Vagina (tissue), 2 donors: ENCODE measurements at regions not wholly inside any gene's neighbourhood (a gene's known extent, or its start where the extent isn't known, plus 50 kb on each side); places are given as distances from the start of the nearest gene placed in this dataset.

ENCODE experiments used
- DNase-seq, 2 donors: peaks; one replicate each; pipeline ENCODE4 v3.0.0-alpha.2; 2017; ENCODE audit errors: extremely low spot score in 2 of 2
- H3K27ac ChIP-seq: fragments of 200-600 bp; sonication (generic); one replicate; pipeline ENCODE4 v1.5.1; 2019
- H3K27me3 ChIP-seq: fragments of 200-600 bp; sonication (generic); one replicate; pipeline ENCODE4 v1.5.1; 2019
- H3K36me3 ChIP-seq, 2 donors: fragments of 200-600 bp; sonication (generic); one replicate each; pipeline ENCODE4 v1.5.1; 2017 to 2019
- H3K4me1 ChIP-seq: fragments of 200-600 bp; sonication (generic); one replicate; pipeline ENCODE4 v1.5.1; 2019
- H3K4me3 ChIP-seq, 2 donors: fragments of 200-600 bp; sonication (generic); 1 replicate in 1 of 2; 2 replicates in 1 of 2; pipeline ENCODE4 v1.5.1; 2016 to 2019
- H3K9me3 ChIP-seq: fragments of 200-600 bp; sonication (generic); one replicate; pipeline ENCODE4 v1.5.1; 2019
- CTCF ChIP-seq, 3 experiments: fragments of 450-650 bp in 2 of 3; fragments of 200-600 bp in 1 of 3; sonication (generic) in 1 of 3; IDR thresholded peaks; one replicate each; pipeline ENCODE4 v1.5.1; 2017 to 2019; ENCODE audit warnings: antibody characterized with exemption in 3 of 3, mild to moderate bottlenecking in 2 of 3, moderate library complexity in 2 of 3
- POLR2A ChIP-seq, 2 donors: fragments of 450-650 bp; IDR thresholded peaks; one replicate each; pipeline ENCODE4 v1.6.1; 2017; ENCODE audit warnings: antibody characterized with exemption in 2 of 2, mild to moderate bottlenecking in 2 of 2, moderate library complexity in 2 of 2
- POLR2AphosphoS5 ChIP-seq, 2 donors: sonication (generic); formaldehyde crosslinking; IDR thresholded peaks; one replicate each; pipeline ENCODE4 v1.9.0; 2017; ENCODE audit warnings: antibody characterized with exemption in 2 of 2, mild to moderate bottlenecking in 2 of 2, low read depth in 1 of 2; ENCODE audit not compliant: insufficient read depth in 1 of 2
- intact Hi-C: fragments of 100-400 bp; cut with DNase I; formaldehyde crosslinking; loops from one replicate; pipeline ENCODE4 v1.15.1; 2023

DNA sequence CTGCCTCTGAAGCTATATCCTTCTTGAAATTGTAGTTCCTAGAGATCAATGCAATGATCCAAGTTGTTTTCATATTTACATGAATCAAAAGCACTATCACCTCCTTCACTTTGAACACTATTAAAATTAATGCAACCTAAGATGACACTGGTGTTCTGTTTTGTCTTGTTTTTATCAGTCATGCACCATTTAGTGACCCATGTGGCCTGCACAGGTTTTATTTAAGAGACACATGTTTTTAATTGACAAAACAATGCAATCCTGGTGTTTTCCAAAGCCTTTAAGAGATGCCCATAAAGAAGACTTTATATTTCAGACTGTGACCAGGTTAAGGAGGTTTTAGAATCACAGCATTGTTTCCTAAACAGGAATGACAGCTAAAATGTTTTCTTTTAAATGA lies 177.5 kb downstream of the FAM181B start:
- Histone ChIP-seq H3K9me3 (no peaks in the 10 kb centered on the region), H3K27me3 (no peaks in the 10 kb centered on the region), H3K36me3 (no peaks in the 10 kb centered on the region), H3K4me3 (no peak overlapping the region), H3K4me1 (no peaks in the 10 kb centered on the region), H3K27ac (no peak overlapping the region)
- intact Hi-C loops: no loop called here
- DNase-seq: no peak
- TF ChIP-seq CTCF (IDR thresholded peaks at IDR 0.05) (no peak), POLR2A (IDR thresholded peaks at IDR 0.05) (no peak), POLR2AphosphoS5 (IDR thresholded peaks at IDR 0.05; ENCODE audit: insufficient read depth in 1 of 2, low read depth in 1 of 2) (no peak)

DNA sequence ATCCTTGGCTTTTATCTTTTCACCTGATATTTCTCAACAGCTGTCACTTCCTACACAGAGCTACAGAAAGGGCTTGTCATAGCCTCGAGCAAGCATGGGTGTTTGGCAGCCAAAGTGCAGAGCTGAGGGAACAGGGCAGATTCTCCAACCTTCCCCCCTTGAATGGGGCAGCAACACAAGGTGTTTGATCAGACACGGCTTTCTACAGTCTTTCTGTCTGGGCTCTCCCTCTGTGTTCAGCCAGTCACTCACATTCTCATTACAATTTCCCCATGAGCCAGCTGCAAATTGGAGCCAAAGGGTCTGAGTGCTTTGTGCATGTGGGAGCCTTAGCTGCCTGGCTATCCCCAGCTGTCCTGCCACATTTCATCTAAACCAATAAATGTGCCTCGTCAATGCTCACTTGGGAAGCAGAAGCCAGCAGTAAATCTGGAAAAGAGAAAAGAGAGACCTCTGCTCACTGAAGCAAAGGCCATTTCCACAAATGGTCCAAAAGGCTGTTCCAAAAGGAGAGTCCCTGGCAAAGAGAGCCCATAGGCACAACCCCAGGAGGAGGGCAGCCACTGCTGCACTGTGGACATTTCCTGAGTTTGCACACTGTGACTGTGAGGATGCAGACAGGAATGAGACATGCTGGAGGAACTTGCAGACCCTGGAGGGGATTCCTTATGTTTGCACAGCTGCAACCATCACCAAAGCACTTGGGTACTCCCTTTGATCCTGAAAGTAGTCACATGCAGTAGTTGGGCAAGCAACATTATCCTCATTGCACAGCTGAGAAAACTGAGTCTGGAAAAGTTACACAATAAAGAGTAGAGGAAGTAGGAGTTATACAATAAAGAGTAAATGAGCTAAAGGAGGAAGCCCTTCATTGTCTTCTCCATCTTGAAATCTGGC lies 186.8 kb downstream of the FAM181B start:
- H3K4me1 ChIP-seq: no peaks in the 10 kb centered on the region
- TF ChIP-seq CTCF (IDR thresholded peaks at IDR 0.05): no peak
- no peak for TF ChIP-seq POLR2AphosphoS5 (IDR thresholded peaks at IDR 0.05; ENCODE audit: insufficient read depth in 1 of 2, low read depth in 1 of 2)
- TF ChIP-seq POLR2A (IDR thresholded peaks at IDR 0.05): no peak
- H3K27ac ChIP-seq: no peak overlapping the region
- H3K36me3 ChIP-seq: no peaks in the 10 kb centered on the region
- no peaks in the 10 kb centered on the region for H3K9me3 ChIP-seq
- intact Hi-C loops: no loop called here
- no peaks in the 10 kb centered on the region for H3K27me3 ChIP-seq
- H3K4me3 ChIP-seq: no peak overlapping the region
- no peak for DNase-seq

DNA sequence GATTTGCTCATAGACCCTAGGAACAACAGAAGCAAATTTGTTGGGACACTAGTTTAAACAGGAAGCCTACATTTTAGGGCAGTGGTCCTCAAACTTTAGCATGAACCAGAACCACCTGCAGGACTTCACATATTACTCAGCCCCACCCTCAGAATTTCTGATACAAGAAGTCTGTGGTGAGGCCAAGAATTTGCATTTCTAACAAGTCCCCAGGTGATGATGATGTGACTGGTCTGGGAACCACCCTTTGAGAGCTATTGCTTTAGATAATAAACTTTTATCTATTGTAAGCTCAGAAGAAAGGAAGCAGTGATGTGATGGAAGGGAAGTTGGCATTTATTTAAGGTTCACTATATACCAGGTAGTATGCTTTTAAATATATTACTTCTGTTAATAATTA lies 194.0 kb downstream of the FAM181B start:
- Histone ChIP-seq H3K27ac (no peak overlapping the region), H3K9me3 (no peaks in the 10 kb centered on the region), H3K36me3 (no peaks in the 10 kb centered on the region), H3K4me1 (no peaks in the 10 kb centered on the region), H3K4me3 (no peak overlapping the region), H3K27me3 (no peaks in the 10 kb centered on the region)
- no peak for TF ChIP-seq POLR2AphosphoS5 (IDR thresholded peaks at IDR 0.05; ENCODE audit: insufficient read depth in 1 of 2, low read depth in 1 of 2)
- TF ChIP-seq CTCF (IDR thresholded peaks at IDR 0.05): no peak
- TF ChIP-seq POLR2A (IDR thresholded peaks at IDR 0.05): no peak
- DNase-seq: no peak
- intact Hi-C loops: no loop called here

DNA sequence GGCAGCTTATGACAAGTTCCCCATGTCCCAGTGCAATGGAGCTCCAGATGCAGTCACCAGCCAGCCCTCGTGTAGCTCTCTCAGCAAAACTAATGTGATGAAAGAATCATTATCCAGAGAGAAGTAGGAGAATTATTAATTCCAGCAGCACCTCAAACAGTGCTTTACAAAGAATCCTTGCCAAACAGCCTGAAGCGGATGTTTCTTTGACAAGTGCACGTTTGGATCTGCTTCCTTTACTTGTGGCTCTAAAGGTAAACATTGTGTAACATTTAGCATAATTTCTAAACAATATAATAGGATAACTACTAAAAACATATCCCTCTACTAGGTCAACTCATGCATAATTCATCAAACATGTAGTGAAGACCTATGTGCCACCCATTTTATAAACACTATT lies 197.0 kb downstream of the FAM181B start:
- H3K9me3 ChIP-seq: no peaks in the 10 kb centered on the region
- no peak overlapping the region for H3K27ac ChIP-seq
- no peak for TF ChIP-seq CTCF (IDR thresholded peaks at IDR 0.05)
- TF ChIP-seq POLR2A (IDR thresholded peaks at IDR 0.05): no peak
- no peak for TF ChIP-seq POLR2AphosphoS5 (IDR thresholded peaks at IDR 0.05; ENCODE audit: insufficient read depth in 1 of 2, low read depth in 1 of 2)
- no peak overlapping the region for H3K4me3 ChIP-seq
- H3K36me3 ChIP-seq: no peaks in the 10 kb centered on the region
- no peaks in the 10 kb centered on the region for H3K4me1 ChIP-seq
- H3K27me3 ChIP-seq: no peaks in the 10 kb centered on the region
- intact Hi-C loops: no loop called here
- no peak for DNase-seq

- DNase-seq: no peak
- Histone ChIP-seq H3K4me3 (no peak overlapping the region), H3K27ac (no peak overlapping the region), H3K4me1 (no peaks in the 10 kb centered on the region), H3K36me3 (no peaks in the 10 kb centered on the region), H3K9me3 (no peaks in the 10 kb centered on the region), H3K27me3 (no peaks in the 10 kb centered on the region)
- intact Hi-C loops: no loop called here
- TF ChIP-seq CTCF (IDR thresholded peaks at IDR 0.05) (no peak), POLR2A (IDR thresholded peaks at IDR 0.05) (no peak), POLR2AphosphoS5 (IDR thresholded peaks at IDR 0.05; ENCODE audit: insufficient read depth in 1 of 2, low read depth in 1 of 2) (no peak)
These were observed 199.9 kb downstream of the FAM181B start for GRCh38 chr11:82533628-82534327.
